Stimulated activated CD4-positive, alpha-beta T cell treated with anti-CD3 and anti-CD28 coated beads, Interleukin-12 subunit alpha, Interleukin-12 subunit beta, amount 100 ng/mL, for 48 hours (primary cell): ENCODE measurements at regions not wholly inside any gene's neighbourhood (a gene's known extent, or its start where the extent isn't known, plus 50 kb on each side); places are given as distances from the start of the nearest gene placed in this dataset.
"Not testable (repeated sequence)": the region's sequence is repeated elsewhere in the genome, so short reads cannot be mapped to it uniquely, and the experiment has no call there.

ENCODE experiments used
- DNase-seq, 3 donors: peaks; one replicate each; pipeline ENCODE4 v3.0.0-alpha.2; 2020; ENCODE audit warnings: low read depth in 2 of 3, low spot score in 1 of 3

DNA sequence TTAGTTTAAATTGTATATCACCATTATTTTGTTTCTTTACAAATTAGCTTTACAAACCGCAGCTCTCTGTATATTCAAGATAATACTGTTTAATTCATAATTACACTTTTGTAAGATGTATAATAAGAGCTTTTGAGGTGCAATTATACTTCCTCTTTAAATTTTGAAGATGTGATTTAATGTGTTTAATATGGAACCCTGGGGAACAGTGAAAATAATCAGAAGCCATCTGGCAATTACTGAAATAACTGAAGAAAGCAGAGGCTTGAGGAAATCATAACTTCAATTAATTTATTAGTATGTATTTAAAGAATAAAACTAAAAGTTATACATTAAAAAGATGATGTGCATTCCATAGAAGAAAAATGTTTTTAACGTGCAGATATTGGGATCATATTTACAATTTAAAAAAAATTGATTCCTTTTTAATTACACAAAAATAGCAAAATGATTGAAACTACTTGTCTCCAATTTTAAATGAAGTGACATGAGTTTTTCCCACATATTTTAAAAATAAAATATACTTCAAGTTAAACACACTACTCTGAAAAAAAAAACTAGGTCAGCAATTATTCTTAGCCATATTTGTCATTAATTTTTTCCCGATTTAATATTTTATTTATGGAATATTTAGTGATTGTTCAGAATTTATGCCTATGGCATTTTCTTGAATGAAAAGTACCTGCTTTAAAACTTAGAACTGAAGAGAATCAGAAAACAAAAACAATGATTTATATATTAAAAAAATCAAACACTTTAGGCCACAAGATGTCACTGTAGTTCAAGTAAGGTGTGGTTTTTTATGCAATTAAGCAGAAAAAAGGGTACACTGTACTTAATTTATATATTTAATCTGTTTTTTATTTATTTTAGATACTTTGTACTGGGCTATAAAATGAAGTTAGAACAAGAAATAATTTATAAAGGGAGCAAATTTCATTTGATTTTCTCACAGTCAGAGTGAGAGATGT is 942.7 kb upstream of the NDST4 start:
- no peak for DNase-seq

DNA sequence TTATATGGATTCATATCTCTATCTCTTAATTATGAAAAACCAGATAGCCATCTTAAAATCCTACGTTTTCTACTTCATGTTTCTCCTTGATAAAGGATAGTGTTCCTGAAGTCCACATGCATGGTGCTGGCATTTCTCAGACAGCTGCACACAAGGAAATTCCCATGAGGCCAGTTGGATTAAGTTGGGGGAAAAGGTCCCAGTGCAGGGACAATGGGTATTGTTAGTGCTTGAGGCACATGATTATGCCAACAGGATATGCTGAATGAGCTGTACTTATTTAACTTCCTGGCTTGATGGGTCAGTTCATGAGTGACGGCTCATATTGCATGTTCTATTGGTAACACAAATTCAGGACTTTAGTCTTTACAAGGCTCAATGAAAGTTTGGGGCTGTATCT is 913.9 kb upstream of the NDST4 start:
- DNase-seq, result no peak

DNA sequence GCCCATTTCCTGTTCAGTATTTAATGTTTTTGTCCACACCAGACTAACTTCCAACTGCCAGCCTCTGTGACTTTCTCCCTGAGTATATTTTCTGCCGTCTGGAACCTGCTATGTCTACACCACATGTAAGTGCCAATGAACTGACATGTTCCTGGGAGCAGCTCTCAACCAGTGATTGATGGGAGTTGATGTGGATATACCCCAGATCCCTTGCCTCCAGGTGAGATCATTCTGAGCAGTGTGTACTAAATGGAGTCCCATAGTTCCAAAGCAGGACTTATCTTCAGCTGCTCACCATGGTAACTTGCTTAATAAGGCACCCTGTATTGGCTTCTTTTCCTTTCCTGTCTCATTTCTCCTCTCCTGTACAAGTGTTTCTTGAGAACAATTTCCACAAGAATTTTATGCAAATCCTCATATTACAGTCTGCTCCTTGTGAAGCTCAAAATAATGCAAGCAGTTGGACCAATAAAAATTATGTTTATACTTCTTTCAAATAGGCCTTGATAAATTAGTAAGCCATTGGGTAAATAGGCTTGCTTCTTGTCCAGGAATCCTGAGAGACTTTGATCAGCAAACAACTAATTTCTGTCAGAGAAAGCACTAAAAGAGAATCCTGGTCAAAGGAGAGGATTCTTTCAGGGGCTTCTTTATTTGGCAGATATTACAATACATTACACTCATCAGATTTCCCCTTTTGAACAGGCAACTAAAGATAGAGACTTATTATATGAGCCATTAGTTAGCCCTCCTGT is 911.7 kb upstream of the NDST4 start:
- no peak for DNase-seq

DNA sequence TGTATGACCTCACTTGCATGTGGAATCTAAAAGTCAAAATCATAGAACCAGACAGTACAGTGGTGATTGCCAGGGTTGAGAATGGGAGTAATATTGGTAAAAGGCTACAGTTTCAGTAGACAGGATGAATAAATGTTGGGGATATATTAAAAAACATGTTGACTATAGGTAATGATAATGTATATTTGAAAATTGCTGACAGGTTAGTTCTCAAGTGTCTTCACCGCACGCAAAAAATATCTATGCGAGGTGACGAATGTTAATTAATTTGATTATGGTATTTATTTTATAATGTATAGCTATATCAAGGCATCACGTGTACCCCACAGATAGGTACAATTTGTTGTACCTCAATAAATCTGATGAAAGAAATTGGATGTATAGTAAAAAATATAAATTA is 909.6 kb upstream of the NDST4 start:
- no peak for DNase-seq

DNA sequence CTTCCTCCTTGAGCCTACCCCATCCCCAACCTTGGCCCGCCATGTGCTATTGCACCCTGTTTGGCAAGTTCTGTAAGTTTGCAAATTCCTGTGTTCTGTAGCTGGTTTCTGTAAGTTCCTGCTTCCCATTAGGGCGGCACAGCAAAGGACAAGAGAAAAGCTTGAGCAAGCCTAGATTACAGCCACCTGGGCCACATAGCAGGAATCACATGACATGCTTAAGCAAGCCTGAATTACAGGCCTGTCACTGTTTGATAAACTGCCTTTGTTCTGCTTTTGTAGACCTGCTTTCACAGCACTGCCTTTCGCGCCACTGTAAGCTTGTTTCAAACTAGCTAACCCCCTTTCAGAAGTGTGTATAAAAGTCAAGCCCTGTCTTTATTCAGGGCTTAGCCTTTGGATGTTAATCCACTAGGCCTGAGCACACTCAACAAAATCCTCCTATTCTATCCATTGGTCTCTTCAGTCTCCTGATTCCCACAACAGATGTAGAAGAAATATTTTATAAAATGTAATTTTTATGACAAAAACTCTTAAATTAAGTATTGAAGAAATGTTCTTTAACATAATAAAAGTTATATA is 906.8 kb upstream of the NDST4 start:
- no peak for DNase-seq

DNA sequence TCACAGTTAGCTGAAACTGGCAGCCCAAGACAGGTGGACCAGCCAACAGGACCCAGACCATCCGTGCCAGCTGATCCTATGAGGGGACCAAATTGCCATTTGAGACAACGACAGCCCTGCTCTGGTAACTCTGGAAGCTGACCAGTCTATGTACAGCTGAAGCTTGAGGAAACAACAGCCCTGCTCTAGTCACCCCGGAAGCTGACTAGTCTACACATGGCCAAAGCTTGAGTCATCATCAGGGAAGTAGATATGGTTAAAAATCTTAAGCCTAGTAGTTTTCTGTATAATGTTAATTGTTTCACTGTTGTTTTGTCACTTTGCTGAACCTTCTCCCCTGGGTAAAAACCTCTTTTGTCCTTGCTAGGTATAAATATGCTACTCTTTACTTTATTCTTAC is 905.4 kb upstream of the NDST4 start:
- no peak for DNase-seq

DNA sequence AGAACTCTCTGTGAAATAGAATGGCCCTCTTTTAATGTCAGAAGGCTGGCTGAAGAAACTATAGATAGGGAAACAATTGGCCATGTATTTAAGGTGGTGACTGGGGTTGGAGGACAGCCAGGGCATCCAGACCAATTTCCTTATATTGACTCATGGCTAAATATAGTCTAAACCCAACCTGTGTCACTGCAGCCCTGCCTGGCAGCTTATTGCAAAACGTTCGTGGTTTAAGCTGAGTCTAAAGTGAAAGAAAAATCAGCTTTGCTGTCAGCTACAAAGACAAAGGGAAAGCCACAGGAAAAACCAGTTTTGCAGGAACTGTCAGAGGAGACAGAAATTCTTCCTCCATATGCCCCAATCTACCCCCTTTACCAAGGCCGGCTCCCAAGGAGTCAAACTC is 902.8 kb upstream of the NDST4 start:
- no peak for DNase-seq

DNA sequence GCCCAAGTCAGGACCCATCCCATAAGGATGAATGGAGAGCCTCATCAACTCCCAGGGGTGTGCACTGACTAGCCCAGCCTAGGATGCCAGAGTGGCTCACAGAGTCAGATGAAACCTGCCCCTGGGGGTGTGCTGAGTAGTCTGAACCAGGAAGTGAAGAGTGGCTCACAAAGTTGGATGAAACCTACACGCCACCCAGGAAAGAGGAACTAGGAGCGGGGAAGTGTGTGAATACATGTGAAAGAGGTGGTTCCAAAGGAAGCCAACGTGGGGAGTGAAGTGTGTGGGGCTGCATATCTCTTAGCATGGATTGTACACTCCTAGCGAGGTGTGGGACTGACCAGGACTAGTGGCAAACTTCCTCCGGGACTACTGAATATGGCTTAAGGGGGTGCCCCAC is 902.1 kb upstream of the NDST4 start:
- no peak for DNase-seq

DNA sequence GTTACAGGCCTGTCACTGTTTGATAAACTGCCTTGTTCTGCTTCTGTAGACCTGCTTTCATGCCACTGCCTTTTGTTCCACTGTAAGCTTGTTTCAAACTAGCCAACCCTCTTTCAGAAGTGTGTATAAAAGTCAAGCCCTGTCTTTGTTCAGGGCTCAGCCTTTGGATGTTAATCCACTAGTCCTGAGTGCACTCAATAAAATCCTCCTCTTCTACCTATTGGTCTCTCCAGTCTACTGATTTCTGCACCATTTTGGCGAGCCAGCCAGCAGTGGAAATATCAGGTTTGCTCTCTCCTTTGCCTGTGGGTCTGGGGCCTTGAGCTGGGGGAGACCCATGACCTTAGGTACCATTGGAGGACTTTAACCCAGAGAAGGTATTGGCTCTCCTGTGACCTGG is 901.6 kb upstream of the NDST4 start:
- DNase-seq, result no peak

DNA sequence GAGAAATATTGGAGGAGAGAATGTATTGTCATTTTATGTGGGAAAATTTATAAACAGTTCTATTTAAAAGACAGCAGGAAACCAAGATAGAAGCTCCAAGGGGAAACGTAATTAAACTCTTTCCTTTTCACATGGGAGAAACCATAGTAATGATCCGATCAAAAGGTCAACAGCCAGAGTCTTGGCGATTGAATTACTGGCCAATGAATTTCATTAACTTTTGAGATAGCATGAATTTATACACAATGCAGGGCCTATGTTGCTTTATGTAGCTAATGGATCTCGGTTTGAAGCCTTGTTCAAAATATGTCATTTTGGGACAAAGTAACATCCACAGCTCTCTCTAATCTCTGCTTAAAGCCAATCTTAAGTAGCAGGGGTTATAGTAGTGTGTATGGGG is 897.5 kb upstream of the NDST4 start:
- DNase-seq, result no peak

DNA sequence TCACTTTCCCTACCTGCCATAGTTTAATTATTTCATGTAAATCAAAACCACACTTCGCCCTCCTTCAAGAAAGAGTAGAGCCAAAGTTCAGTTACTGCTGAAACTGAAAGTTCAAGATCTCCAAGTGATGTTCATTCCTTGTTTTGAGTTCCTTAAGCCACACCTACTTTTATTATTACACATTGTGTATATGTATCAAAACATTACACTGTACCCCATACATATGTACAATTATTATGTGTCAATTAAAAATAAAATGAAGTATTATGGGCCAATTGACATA is 892.3 kb upstream of the NDST4 start:
- DNase-seq, result no peak

DNA sequence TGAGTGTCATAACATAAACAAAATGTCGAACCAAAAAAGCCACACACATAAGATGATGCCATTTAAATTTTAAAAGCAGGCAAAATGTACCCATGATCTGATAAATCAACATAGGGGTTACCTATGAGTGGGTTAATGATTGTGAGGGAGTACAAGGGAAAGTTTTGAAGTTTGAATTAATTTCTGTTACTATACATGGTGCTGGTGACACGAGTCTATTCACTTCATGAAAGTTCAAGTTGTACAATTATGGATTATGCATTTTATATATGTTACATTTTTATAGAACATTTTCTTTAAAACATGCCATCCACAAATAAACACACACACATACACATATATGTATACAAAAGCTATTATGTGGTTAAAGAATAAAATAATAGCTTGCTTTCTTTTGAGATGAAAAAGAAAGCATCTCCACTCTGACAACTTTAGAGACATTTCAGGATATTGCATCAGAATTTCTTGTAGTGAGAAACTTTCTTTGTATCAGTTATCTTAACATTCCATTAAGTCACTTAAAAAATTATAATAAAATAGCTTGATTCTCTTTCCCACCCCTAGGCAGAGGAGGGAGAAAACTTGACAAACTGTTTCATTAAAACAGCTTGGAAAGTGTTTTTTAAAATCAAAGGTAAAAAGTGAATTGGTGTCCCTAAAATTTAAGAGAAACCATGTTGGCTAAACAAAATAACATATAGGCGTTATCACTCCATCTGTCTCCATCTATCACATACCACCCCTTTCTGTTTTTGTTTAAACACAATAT is 891.8 kb upstream of the NDST4 start:
- no peak for DNase-seq

DNA sequence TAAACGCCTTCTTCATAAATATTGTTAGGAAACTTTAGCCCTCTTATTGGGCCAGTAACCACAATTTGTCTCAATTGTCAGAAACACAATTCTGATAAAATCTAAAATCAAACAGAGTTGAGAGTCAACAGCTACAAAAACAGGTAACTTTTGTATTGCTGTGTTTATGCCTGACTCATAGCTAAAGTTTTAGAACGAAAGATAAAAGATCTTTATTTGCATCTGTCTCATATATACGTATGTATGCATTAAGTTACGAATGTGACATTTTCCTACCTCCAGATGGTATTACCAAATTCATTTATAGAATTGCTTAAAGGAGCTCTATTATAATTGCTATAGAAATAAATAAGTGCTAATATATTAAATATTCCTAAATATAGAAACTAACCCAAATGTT is 887.9 kb upstream of the NDST4 start:
- no peak for DNase-seq

DNA sequence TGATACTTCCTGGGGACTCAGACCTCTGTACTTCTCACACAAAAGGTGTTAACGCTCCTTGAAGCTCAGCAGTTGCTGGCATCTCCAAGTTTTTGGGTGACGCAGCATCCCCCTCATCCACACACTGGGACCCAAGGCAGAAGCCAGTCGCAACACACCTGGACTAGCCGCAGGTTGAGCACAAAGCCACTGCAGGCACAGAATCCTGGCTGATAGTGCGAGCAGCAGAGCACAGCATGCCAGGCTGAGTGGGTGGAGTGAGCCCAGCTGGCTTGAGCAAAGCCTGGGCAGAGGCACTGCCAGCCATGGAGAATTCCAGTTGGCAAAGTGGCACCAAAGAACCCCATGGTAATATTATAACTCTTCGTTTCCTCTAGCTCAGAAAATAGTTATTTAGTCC is 873.2 kb upstream of the NDST4 start:
- DNase-seq, result no peak

DNA sequence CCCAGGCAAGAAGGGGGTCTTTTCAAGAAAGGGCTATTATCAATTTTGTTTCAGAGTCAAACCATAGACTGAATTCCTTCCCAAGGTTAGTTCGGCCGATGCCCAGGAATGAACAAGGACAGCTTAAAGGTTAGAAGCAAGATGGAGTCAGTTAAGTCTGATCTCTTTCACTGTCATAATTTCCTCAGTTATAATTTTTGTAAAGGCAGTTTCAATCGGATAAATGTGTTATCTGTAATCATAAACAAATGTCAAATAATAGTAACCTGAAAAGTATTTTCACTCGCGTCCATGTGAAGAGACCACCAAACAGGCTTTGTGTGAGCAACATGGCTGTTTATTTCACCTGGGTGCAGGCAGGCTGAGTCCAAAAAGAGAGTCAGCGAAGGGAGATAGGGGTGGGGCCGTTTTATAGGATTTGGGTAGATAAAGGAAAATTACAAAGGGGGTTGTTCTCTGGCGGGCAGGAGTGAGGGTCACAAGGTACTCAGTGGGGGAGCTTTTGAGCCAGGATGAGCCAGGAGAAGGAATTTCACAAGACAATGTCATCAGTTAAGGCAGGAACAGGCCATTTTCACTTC is 862.1 kb upstream of the NDST4 start:
- DNase-seq, result not testable (repeated sequence)

DNA sequence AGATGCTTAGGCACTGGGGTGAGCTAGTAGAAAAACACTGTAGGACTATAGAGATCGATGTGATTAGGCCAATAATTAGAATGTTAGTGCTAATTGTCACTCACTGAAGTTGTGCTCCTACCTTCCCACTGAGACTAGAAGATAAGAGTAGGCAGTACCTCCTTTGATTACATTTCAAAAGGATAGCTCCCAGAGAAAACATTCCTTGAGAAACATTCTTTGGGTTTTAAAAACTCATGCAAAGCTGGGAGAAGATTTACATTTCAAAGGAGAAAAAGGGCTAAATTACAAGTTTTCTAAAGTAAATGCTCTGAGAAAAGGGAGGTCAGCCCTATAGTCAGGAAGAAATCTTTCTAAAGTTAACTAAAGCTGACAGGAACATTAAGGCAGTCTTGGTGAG is 860.3 kb upstream of the NDST4 start:
- DNase-seq, result no peak

DNA sequence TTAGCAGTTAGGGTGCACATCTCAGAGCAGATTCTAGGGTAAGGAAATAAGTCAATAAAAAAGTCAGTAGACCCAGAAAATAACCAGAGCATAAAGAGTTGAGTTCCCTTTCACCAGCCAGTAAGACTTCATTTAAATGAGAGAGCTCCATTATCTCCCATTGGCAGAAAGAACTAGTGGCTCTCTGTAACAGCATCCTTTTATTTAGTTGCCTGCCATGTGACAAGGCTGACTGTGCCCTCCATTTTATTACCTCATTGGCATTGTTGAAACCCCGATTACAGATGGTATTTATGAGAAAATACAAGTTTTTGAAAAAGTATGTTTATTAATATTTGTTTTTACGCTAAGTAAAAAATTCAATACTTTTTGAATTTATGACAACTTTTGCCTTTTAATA is 859.5 kb upstream of the NDST4 start:
- DNase-seq, result no peak

DNA sequence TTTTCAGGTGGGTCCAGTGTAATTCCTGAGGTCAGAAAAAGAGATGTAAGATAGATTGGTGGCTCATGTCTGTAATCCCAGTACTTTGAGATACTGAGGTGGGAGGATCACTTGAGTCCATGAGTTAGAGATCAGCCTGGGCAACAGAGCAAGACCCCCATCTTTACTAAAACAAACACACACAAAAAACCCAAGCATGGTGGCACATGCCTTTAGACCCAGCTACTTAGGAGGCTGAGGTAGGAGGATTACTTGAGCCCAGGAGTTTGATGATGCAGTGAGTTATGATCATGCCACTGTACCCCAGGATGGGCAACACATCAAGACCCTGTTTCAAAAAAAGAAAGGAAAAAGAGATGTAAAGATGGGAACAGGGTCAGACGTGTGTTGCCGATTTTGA is 857.4 kb upstream of the NDST4 start:
- DNase-seq, result no peak

DNA sequence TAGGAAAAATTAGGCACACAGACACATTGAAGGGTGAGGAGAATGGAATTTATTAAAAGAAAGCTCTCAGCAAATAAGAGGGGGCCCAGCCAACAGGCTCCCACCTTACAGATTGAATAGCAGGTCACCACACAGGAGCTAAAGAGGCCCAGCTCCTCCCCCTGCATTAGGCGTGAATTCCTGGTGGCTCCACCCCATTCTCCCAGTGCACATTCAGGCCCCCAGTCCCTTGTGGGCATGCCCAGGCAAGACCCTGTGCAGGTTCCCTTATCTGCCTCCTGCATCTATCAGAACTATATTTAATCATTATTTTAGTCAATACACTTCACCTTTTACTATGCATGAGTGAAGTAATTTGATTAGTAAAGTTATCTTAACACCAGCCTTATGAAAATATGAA is 856.3 kb upstream of the NDST4 start:
- DNase-seq, result no peak

DNA sequence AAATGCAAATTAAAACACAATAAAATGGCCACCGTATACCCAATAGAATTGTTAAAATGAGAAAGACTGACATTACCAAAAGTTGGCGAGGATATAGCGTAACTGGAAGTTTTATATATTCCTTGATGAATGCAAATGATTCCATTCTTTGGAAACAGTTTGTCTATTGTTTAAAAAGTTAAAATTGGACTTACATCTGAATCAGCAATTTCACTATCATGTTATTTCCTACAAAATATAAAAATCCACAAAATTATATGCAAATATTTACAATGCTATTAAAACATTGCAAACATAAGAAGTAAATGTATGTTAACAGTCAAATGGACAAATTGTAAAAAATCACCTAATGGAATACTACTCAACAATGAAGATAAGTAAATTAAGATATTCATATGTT is 852.2 kb upstream of the NDST4 start:
- DNase-seq, result no peak
